Large intestine (tissue), 3 donors: ENCODE measurements at regions not wholly inside any gene's neighbourhood (a gene's known extent, or its start where the extent isn't known, plus 50 kb on each side); places are given as distances from the start of the nearest gene placed in this dataset.
"Not testable (repeated sequence)": the region's sequence is repeated elsewhere in the genome, so short reads cannot be mapped to it uniquely, and the experiment has no call there.

Experiments
- DNase-seq, 2 donors: peaks; one replicate each; pipeline versions ENCODE4 v3.0.0 to v3.0.0-alpha.2; 2013
- H3K27ac ChIP-seq: one replicate; pipeline ENCODE4 v1.5.1; 2013; ENCODE audit warnings: low read length
- H3K27me3 ChIP-seq: 2 replicates; pipeline ENCODE4 v1.6.1; 2013; ENCODE audit warnings: low read length; ENCODE audit not compliant: control insufficient read depth, insufficient read depth
- H3K36me3 ChIP-seq: 2 replicates; pipeline ENCODE4 v1.6.1; 2013; ENCODE audit warnings: low read length; ENCODE audit not compliant: control insufficient read depth, insufficient read depth
- H3K4me1 ChIP-seq: one replicate; pipeline ENCODE4 v1.6.1; 2013; ENCODE audit warnings: low read length; ENCODE audit not compliant: control insufficient read depth, insufficient read depth
- H3K4me3 ChIP-seq: one replicate; pipeline ENCODE4 v1.5.1; 2013; ENCODE audit warnings: low read length
- H3K9me3 ChIP-seq: one replicate; pipeline ENCODE4 v1.6.1; 2013; ENCODE audit warnings: mild to moderate bottlenecking, low read depth, low read length, moderate library complexity; ENCODE audit not compliant: control insufficient read depth
- WGBS: methylation state at CpG from one replicate; pipeline ENCODE4 v1.1.5; 2013; ENCODE audit warnings: low lambda C conversion rate; ENCODE audit not compliant: insufficient coverage; 5-methylcytosine and 5-hydroxymethylcytosine counted together

GRCh38 chr4:132417220-132417619 is 731.9 kb upstream of the PCDH10 start:
- Histone ChIP-seq H3K9me3 (peaks cover 2% of the 10 kb centered on the region), H3K27ac (no peak overlapping the region), H3K36me3 (no peaks in the 10 kb centered on the region), H3K4me3 (no peak overlapping the region), H3K27me3 (no peaks in the 10 kb centered on the region), H3K4me1 (no peaks in the 10 kb centered on the region)
- DNase-seq = no peak
- WGBS = 81% methylated on average over 3 of the region's 3 CpGs

DNA sequence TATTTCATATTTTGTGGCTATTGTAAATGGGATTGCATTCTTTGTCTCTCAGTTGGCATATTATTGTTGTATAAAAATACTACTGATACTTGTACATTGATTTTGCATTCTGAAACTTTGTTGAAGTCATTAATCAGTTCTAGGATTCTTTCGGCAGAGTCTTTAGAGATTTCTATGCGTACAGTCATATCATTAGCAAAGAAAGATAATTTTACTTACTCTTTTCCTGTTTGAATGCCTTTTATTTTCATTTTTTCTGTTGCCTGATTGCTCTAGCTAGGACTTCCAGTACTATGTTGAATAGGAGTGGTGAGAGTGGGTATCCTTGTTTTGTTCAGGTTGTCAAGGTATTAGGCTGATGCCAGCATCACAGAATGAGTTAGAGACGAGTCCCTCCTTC is 722.0 kb upstream of the PCDH10 start:
- H3K9me3 ChIP-seq = no peaks in the 10 kb centered on the region
- WGBS = 86% methylated on average over 1 of the region's 3 CpGs
- DNase-seq = no peak

DNA sequence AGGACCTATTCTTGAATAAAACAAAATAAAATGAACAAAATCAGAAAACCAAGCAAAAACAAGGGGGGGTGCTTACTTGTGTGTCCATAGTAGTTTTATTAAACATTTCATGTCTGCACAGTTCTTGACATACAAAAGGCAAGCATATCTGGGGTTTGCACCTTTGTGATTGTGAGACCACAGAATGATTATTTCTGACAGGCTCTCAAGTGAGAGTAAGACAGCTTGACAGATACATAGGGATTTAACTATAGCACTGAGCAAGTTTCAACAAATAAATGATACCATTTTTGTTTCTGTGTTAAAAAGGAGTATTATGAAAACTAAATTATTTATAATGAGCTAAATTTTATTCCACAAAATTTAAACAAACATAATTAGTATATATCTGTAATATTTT is 712.0 kb upstream of the PCDH10 start:
- H3K27ac ChIP-seq = no peak overlapping the region
- H3K9me3 ChIP-seq = no peaks in the 10 kb centered on the region
- no peaks in the 10 kb centered on the region for H3K4me1 ChIP-seq
- no peak for DNase-seq
- no peak overlapping the region for H3K4me3 ChIP-seq
- H3K36me3 ChIP-seq = no peaks in the 10 kb centered on the region
- H3K27me3 ChIP-seq = no peaks in the 10 kb centered on the region

More for the DNA sequence above, 722.0 kb upstream of the PCDH10 start:
- H3K4me3 ChIP-seq = no peak overlapping the region
- H3K27ac ChIP-seq = no peak overlapping the region
- no peaks in the 10 kb centered on the region for H3K4me1 ChIP-seq
- H3K27me3 ChIP-seq = no peaks in the 10 kb centered on the region
- H3K36me3 ChIP-seq = no peaks in the 10 kb centered on the region

GRCh38 chr4:132445386-132445785 is 703.7 kb upstream of the PCDH10 start:
- Histone ChIP-seq H3K9me3 (no peaks in the 10 kb centered on the region), H3K27me3 (no peaks in the 10 kb centered on the region), H3K27ac (no peak overlapping the region), H3K4me3 (no peak overlapping the region), H3K36me3 (no peaks in the 10 kb centered on the region), H3K4me1 (no peaks in the 10 kb centered on the region)
- DNase-seq = no peak
- WGBS = no CpG with 5 or more reads among the region's 3 CpGs

DNA sequence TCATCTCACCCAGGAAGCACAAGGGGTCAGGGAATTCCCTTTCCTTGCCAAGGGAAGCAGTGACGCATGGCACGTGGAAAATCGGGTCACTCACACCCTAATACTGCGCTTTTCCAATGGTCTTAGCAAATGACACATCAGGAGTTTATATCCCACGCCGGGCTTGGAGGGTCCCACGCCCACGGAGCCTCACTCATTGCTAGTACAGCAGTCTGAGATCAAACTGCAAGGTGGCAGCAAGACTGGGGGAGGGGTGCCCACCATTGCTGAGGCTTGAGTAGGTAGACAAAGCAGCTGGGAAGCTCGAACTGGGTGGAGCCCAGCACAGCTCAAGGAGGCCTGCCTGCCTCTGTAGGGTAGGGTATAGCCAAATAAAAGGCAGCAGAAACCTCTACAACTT is 691.1 kb upstream of the PCDH10 start:
- WGBS = no CpG with 5 or more reads among the region's 9 CpGs
- H3K36me3 ChIP-seq, H3K27me3 ChIP-seq, H3K4me1 ChIP-seq, H3K4me3 ChIP-seq, H3K9me3 ChIP-seq, H3K27ac ChIP-seq, DNase-seq: not testable (repeated sequence)

DNA sequence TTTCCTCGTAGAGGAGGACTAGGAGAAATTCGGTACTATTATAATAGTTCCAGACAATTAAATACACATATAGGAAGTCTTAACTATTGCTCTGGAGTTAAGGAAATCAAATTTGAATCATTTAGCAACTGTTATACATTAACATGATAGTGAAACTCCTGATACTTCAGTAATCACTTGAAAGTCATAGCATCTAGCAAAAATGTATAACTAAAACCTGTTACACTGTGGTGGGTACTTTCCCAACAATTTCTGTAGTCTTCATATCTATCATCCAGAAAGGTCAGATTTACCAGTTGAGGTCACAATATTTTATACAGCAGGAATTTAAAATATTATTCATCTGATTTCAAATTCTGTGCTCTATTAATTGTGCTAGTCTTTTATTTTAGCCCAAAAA is 669.6 kb upstream of the PCDH10 start:
- no peak overlapping the region for H3K27ac ChIP-seq
- no peaks in the 10 kb centered on the region for H3K36me3 ChIP-seq
- H3K4me1 ChIP-seq = no peaks in the 10 kb centered on the region
- no CpG with 5 or more reads among the region's 2 CpGs for WGBS
- H3K9me3 ChIP-seq = no peaks in the 10 kb centered on the region
- H3K27me3 ChIP-seq = no peaks in the 10 kb centered on the region
- DNase-seq = no peak
- H3K4me3 ChIP-seq = no peak overlapping the region

- H3K27me3 ChIP-seq = no peaks in the 10 kb centered on the region
- no peak for DNase-seq
- H3K4me1 ChIP-seq = no peaks in the 10 kb centered on the region
- H3K27ac ChIP-seq = no peak overlapping the region
- 82% methylated on average over 3 of the region's 3 CpGs for WGBS
- peaks cover 6% of the 10 kb centered on the region for H3K9me3 ChIP-seq
- no peak overlapping the region for H3K4me3 ChIP-seq
- H3K36me3 ChIP-seq = no peaks in the 10 kb centered on the region
Measured at GRCh38 chr4:132488555-132488954, 660.5 kb upstream of the PCDH10 start.

DNA sequence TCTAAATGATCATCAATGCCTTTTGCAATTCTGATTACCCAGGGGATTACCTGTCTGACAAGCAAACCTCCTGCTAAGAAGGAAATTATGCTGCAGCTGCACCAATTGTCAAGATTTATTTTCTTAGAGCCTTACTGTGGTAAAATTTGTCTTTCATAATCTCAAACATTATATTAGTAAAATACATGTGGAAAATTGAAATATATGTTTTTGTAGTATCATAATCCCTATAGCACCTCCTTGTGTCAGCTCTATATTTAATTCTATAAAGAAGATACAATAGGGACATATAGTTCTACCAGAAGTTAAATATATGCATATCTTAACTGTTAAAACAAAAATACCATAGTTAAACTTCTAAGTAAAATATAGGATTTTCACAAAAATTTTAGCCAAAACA is 655.6 kb upstream of the PCDH10 start:
- DNase-seq = no peak
- Histone ChIP-seq H3K27ac (no peak overlapping the region), H3K36me3 (no peaks in the 10 kb centered on the region), H3K4me3 (no peak overlapping the region), H3K27me3 (no peaks in the 10 kb centered on the region), H3K4me1 (no peaks in the 10 kb centered on the region), H3K9me3 (peaks cover 6% of the 10 kb centered on the region)

DNA sequence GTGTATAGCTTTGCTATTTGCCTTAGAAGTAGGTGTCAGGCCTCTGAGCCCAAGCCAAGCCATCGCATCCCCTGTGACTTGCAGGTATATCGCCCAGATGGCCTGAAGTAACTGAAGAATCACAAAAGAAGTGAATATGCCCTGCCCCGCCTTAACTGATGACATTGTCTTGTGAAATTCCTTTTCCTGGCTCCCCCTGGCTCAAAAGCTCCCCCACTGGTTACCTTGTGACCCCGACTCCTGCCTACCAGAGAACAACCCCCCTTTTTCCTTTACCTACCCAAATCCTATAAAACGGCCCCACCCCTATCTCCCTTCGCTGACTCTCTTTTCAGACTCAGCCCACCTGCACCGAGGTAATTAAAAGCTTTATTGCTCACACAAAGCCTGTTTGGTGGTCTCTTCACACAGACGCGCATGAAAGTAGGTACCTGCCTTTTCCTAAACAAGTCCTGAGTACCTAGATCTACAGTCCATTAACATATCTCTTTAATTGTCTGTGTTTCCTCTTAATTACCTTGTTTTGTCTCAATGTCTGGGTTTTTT is 653.8 kb upstream of the PCDH10 start:
- 60% methylated on average over 2 of the region's 9 CpGs for WGBS
- DNase-seq, H3K4me3 ChIP-seq, H3K36me3 ChIP-seq, H3K27me3 ChIP-seq, H3K4me1 ChIP-seq, H3K27ac ChIP-seq, H3K9me3 ChIP-seq: not testable (repeated sequence)

DNA sequence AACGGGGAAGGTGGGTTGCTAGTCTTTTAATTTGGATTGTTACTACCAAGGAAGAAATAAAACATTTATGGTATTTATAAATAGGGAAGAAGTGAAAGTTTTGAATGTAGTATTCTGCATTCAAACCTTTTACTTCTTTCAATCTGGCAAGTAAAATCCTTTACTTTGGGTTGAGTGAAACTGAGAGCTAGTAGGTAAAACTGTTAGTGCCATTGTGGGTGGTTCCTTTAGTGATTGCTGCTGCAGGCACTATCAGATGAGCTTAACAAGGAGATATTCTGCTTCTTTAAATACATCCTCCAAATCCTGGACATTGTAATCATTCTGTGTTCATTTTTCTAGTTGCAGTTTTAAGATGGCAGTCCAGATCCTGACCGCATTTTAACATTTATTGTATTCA is 650.9 kb upstream of the PCDH10 start:
- no peaks in the 10 kb centered on the region for H3K36me3 ChIP-seq
- no peak overlapping the region for H3K27ac ChIP-seq
- DNase-seq = no peak
- H3K4me1 ChIP-seq = no peaks in the 10 kb centered on the region
- no peaks in the 10 kb centered on the region for H3K9me3 ChIP-seq
- H3K4me3 ChIP-seq = no peak overlapping the region
- 91% methylated on average over 1 of the region's 2 CpGs for WGBS
- no peaks in the 10 kb centered on the region for H3K27me3 ChIP-seq

DNA sequence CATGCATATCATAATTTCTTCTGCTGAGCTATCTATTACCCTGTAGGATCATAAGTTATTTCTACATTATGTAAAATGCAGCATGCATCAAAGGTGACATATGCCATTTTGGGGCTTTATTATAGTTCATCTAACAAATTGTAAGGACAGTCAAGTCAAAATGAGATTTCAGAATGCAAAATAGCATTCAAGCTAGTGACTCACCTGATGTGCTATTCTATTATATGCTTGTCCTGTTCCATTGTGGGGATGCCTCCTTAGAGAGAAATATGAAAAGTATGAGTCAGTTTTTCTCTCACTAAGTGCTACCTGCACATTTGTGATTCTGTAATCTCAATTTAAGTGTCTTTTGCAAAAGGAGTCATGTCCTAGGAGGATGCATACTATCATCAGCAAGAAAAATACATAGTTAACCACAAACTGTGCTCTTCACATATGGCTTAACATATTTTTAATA is 647.0 kb upstream of the PCDH10 start:
- H3K27ac ChIP-seq = no peak overlapping the region
- DNase-seq = no peak
- H3K4me1 ChIP-seq = no peaks in the 10 kb centered on the region
- H3K9me3 ChIP-seq = no peaks in the 10 kb centered on the region
- H3K27me3 ChIP-seq = no peaks in the 10 kb centered on the region
- no peak overlapping the region for H3K4me3 ChIP-seq
- H3K36me3 ChIP-seq = no peaks in the 10 kb centered on the region
